GM19463 (cell line): ENCODE measurements at regions not wholly inside any gene's neighbourhood (a gene's known extent, or its start where the extent isn't known, plus 50 kb on each side); places are given as distances from the start of the nearest gene placed in this dataset.
A peak's percentile ranks its signal among the peaks of the same experiment; 100 is the strongest.

Source experiments
- ATAC-seq: cut with Tn5 transposase; IDR thresholded peaks from one replicate; pipeline ENCODE4 v1.9.1; 2021; ENCODE audit warnings: mild to moderate bottlenecking, moderate library complexity; ENCODE audit not compliant: unreplicated experiment

DNA sequence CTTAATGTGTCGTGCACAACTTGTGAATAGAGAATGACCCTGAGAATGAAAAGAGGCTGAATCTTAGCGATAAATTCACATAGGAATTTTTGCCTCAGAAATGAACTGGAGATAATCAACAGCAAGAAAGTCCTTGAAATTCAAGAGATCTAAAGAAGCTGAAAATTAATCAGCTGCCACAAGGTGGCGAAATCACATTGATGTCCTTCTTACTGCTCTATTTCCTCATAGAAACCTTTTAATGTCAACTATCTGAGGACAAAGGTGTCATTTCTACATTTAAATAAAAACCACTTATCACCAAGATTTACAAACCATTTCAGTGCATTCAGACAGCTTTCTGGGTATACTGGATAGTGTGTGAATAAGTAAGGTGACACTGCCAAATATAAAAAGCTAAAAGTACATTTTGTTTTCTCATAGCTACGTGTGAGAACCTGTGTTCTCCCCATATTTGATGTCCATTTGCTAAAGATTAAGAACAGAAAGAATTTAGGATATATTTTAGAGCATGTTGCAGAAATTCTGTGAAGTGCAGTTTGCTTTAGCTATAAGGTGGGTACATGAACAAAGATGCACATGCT lies 485.3 kb upstream of the PTBP2 start:
- ATAC-seq, result peak; percentile 48

DNA sequence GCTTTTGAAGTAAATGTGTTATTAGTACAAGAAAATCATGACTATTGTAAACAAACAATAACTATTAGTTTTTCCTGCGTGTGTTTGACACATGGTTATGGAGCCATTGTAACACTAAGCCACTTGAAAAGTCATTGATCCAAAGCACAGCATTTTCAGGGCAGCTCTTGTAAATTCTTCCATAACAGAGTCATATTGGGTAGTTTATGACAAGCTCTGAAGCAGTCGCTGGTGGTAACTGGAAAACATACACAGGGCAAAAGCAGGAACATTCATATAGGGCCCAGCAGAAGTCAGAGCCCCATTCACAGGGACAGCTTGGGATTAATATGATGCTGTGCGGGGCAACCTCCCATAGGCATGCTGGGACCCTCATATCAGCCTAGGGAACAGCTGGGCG lies 483.2 kb upstream of the PTBP2 start:
- no peak for ATAC-seq

DNA sequence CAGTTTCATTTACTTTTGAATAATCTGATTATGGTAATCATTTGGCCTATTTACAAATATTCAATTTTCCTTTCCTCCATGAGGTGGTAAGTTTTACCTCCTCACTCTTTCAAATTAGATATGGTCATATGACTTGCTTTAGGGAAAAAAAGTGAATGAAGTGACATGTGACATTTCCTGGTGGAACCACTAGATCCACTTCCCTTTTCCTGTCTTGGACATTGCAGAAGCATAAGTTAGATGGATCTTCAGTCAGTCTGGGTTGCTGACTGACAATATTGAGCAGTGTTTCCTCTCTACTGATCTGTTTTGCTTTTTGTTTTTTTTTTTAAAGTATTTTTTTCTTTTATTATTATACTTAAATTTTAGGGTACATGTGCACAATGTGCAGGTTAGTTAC lies 481.1 kb upstream of the PTBP2 start:
- ATAC-seq, result no peak

DNA sequence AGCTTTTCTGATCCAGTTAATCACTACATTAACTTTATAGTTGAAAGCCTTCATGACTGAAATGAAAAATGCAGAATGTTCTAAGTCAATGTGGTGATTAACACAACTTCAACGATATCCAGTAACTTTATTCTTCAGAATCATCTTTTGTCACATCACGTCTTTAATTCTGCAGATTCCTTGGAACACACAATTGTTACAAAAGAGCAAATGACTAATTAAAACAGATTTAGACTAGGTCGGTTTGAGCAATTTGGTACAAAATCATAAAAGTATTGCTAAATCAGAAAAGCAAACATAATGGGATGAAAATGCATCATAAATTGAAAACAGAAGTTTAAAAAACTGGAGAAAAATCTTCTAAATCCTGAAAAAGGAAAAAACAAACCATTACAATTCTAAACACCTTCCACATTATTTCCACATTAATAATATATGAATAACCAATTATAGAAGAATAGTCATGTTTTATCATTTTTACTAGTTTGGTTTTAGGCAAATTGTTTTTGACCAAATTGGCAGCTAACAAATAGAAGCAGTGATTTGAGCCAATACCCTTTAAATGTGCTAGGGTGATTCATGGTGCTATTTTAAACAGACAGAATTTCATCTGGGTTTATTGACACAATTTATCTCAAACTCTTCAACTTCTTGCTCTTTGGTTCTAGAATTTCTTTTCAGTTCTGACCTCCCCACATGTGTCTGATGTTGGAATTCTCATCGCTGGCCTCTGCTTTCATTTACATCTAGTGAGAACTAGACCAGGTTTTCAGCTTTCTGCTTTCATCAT lies 468.1 kb upstream of the PTBP2 start:
- no peak for ATAC-seq

DNA sequence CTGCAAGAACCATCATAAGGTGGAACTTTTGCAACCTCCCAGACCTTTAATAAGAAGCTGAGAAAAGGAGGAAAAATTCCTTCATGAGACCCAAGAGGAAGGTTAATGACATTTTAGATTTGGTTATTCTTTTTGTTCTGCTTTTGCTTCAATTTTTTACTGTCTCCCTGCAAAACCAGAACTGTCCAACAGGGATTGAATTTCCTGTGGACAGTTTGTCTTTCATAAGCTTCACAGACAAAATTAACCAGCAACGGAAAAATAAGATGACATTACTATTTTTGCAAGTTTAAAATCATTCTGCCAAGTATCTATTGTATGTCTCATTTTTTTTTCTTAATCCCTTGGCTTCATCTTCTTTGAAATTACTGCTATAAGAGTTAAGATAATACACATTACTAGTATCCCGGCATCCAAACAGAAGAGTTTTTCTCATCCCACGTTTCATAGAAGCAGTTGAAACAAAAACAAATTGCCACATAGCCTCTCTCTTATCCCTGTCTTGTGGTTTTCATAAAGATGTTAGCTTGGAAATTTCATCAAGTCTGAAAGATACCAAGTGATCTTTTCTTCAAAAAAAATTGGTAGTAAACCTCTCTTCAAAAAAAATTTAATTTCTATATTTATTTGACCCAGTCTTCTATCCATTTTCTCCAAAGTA lies 465.3 kb upstream of the PTBP2 start:
- no peak for ATAC-seq

DNA sequence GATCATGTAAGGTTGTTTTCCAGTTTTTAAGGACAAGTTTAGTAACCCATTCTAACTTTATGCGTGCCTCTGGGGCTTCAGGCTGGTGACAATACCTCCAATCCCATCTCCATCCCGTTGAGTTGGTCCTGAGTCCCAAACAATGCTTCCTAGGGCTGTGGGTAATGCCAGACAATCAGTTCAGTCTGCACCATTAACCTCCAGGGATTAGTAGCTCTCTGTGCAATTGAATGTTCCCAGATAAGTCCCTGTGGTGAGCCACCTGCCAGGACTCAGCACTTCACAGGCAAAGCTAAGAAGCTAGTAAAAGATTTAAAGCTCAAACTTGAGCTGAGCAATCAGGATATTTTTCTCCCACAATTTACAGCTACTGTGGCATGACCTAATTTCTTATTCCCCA lies 462.2 kb upstream of the PTBP2 start:
- ATAC-seq, result no peak

DNA sequence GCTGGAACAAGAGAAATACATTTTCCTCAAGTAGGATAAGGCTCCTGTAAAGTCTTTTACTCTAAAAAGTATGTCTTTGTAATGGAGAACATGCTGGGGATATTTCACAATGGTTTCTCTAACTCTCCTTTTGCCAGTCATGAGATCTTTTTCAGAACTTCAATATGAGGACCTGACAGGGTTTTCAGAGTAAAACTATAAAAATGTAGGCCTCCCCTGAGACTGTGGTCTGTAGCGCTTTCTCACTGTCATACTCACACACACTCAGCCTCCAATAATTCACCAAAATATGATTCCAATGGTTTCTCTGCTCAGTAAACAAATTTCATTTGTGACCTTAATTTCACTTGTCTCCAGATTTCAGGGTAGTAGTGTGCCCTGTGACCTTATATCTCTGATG lies 440.1 kb upstream of the PTBP2 start:
- ATAC-seq, result no peak

DNA sequence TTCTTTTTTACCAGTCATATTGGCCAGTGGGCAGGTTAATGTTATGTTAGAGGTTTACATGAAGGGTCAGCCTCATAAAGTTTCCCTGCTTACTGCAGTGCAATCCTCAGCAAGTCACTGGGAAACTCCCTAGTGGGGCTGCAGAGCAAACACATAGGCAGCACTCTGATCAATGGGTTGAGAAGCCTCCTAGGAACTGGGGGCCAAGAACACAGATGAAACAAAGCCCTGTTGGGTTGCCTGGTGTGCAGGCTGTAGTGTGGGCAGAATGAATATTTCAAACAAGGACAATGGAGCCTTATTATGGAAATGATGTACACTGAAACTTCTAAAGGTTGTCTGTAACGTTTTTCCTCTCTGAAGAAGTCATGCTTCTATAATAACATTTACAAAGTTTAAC lies 431.6 kb upstream of the PTBP2 start:
- no peak for ATAC-seq

DNA sequence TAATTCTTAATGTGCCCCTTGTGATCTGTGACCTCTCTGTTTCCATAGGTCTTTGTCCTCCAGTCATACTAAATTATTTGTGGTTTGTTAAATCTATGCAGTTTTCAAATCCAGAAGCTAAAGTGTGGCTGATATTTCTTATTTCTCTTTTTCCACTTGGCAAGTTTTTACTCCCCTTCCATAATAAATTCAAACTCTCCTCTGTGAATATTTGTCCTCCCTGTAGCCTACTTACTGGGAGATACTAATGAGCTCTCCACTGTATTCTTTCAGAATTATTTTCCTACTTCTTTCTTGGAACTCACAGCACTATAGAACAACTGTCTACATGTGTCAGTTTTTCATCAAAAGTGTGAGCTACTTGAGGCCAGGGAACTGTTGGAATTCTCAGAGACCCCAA lies 430.8 kb upstream of the PTBP2 start:
- ATAC-seq, result no peak

DNA sequence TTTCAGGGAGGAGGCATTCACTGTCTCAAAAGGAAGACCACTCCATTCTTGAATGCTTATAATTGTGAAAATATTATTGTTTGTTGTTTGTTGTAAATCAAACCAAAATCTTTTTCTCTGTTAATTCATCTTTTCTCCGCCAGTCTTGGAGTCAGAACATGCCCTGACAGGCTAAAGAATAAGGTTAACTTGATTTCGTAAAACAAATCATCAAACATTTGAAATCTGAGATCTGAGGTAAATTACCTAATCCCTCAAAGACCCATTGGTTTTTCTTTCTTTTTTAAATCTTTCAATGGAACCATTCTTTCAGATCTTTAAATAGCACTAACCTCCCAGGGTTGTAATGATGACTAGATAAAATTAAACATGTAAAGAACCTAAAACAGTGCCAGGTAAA lies 430.1 kb upstream of the PTBP2 start:
- no peak for ATAC-seq

DNA sequence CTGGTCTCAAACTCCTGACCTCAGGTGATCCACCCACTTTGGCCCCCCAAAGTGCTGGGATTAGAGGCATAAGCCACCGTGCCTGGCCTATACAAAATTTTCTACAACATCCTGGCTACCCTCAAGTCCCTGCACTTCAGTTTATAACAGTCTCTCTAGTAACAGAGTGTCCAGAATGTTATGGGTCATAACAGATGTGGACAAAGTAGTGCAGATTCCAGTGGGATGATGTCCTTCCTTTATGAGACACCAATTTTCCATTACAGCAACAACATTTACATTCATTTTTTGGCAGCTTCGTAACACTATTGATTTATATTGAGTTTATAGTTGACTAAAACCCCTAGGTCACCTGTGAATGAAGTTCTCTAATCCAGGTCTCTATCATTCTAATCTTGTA lies 429.4 kb upstream of the PTBP2 start:
- no peak for ATAC-seq

DNA sequence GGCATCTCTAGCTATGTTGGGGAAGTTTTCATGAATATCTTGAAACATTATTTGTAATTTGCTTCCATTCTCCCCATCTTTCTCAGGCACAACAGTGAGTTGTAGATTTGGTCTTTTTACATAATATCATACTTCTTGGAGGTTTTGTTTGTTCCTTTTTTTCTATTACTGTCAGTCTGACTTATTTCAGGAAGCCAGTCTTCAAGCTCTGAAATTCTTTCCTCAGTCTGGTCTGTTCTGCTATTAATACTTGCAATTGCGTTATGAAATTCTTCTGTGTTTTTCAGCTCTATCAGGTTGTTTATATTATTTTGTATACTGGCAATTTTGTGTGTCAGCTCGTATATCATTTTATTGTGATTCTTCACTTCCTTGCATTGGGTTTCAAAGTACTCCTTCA lies 424.6 kb upstream of the PTBP2 start:
- ATAC-seq, result no peak

DNA sequence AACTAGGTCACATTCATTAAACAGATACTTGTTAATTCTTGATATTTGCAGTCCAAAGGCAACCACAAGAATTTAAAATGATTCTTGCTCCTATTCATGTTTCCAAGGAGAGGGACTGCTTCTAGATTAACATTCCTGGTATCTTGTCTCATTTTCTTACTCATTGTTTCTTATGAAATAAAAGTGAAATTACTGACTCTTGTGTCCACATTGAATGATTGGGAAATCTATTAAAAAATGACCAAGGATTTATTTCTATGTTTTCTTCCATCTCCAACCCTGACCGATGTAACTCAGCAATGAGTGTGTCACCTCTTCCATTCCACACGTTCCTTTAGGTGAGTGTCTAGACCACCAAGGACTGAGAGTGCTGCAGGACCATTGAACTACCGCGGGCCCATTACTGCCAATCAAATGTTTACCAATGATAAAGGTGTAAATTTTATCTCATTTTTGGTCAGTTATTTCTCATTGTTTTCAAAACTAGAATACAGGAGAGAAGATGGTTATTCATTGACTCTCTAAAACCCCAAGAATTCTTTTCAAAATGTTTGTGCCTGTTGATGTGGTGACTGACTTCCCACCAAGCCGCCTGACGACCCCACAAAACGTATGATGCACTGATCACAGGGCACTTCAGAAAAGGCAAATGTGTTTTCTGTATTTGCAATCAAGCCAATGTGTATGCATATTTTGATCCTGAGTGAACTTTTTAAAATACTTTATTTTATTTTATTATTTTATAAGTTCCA lies 414.6 kb upstream of the PTBP2 start:
- no peak for ATAC-seq

DNA sequence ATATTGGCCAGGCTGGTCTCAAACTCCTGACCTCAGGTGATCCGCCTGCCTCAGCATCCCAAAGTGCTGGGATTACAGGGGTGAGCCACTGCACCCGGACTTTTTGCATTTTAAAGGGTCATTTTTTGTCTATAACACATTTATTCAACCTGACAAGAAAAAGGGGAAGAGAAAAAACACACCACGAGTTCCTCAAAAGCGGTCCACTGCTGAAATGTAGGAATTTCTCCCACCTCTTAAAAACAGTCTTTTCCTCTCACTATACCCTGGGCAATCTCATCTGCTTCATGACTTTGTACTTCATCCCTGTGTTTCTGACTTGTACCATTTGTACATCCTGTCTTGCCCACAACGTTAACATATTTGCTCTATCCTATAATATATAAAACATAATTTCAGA lies 413.3 kb upstream of the PTBP2 start:
- ATAC-seq, result no peak

DNA sequence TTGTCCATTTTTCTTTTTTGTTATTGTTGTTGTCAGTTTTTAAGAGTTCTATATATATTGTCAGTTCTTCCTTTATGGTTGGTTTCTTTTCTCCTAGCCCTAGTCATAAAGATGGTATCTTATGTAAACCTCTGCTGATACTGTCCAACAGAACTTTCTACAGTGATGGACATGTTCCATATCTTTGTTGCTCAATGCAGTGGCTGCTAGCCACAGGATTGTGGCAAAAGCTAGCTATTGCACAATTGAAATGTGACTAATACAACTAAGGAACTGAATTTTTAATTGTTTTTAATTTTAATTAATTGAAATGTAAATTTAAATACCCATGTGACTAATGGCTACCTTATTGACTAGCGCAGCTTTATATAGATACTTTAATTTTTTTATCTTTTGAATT lies 411.8 kb upstream of the PTBP2 start:
- no peak for ATAC-seq

DNA sequence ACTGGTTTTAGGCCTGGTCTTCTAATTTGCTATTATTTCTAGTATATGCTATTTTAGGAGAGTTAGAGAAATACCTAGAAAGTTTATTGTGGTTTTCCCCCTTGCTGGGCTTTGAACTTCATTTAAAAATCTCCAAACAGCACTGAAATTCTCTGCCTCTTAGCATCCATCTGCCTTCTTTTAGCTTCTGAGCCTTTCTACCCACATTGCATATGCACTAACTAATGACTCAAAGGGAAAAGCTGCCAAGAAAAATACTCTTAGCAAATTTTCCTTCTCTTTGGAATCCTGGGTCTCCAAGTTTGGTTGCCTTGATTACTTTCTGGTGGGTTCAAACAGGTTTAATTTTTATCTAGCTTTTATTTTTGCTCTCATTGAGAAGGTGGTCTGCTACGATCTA lies 408.4 kb upstream of the PTBP2 start:
- no peak for ATAC-seq

DNA sequence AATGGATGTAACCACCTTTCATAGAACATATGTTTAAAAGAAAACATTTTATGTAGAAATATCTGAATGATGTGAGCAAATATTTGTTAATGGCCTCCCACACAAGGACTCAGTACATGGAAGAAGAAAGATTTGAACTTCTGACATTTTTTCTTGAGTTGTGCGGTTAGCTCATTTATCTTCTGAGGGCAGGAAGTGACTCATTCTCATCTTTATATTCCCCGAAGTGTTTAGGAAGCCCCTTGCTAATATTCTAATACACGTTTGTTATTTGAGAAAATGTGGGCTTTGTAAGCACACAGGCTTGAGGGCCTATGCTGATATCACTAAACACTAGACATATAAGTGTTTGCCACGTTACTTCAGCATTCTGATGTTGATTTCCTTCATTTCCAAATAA lies 392.5 kb upstream of the PTBP2 start:
- no peak for ATAC-seq

DNA sequence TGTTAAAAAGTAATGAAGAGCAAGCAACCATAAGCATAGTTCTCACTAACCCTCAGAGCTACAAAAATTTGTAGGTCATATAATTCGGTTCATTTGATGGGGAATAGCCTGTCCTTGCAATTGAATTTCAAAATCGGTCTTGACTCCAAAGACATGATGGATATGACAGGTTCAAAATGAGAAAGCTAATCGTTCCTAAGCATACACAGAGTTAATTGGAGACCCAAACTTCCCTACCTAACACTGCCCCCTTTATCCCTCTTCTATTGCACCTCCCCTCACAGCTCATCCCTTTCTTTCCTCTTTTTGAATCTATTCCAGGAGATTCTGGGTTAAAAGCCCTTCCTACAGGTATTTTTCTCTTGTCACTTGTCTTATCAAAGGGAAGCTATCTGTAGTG lies 390.0 kb upstream of the PTBP2 start:
- ATAC-seq, result no peak

DNA sequence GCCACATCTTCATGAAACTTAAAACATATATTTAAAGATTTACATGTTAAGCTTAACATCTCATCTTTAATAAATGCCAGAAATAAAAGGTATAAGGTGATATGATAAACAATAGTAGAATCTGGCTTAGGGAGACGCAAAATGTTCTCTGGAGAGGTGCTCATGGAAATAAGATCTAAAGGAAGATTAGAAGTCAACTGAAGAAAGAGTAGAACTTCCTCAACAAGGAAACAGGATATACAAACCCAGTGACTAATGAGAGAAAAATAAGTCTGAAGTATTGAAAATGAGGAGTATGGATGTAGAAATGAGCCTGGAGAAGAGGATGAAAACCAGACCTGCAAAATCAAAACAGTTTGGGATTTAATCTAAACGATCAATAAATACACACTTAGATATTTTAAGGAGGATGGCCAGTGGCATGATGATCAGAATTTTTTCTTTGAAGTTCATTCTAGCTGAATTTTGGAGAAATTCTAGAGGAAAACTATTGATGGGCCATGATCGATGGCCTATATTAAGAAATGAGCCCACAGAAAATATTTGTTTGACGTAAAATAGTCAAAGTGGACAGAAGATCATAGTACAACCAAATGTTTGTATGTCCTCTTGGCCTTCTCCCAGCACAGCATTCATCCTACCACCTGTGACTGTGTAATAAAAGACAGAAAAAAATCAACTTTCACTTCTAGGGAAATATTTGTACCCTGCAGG lies 387.9 kb upstream of the PTBP2 start:
- no peak for ATAC-seq

DNA sequence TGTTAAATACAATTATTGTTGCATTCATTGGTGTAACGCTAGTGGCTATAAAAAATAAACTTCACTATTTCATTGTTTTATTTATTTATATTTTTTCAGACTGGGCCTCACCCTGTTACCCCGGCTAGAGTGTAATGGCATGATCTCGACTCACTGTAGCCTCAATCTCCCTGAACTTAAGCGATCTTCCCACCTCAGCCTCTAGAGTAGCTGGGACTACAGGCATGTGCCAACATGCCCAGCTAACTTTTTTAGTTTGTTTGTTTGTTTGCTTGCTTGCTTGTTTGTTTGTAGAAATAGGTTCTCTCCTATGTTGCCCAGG lies 387.4 kb upstream of the PTBP2 start:
- no peak for ATAC-seq

DNA sequence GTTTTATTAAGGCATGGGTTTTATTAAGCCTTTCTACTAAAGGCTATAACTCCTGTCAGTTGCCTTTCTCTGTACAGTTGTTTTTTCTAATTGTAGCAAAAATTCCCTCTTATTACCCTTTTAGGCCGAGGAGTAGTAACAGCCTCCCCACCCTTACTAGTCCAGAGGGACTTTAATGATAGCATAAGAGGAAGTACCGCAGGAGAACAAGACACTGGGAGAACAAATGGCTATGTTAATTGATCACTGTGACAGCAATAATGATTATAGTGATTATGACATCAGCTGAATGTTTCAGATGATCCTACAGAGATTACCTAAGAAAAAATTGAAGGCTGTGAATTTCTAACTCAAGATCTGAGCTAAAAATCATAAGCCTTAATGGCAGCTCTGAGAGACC lies 383.0 kb upstream of the PTBP2 start:
- no peak for ATAC-seq
